Putamen (tissue), 1 donor: ENCODE measurements at regions not wholly inside any gene's neighbourhood (a gene's known extent, or its start where the extent isn't known, plus 50 kb on each side); places are given as distances from the start of the nearest gene placed in this dataset.
"Not testable (repeated sequence)": the region's sequence is repeated elsewhere in the genome, so short reads cannot be mapped to it uniquely, and the experiment has no call there.

Experiments
- DNase-seq: peaks from one replicate; pipeline ENCODE4 v3.0.0-alpha.2; 2016; ENCODE audit warnings: low spot score

DNA sequence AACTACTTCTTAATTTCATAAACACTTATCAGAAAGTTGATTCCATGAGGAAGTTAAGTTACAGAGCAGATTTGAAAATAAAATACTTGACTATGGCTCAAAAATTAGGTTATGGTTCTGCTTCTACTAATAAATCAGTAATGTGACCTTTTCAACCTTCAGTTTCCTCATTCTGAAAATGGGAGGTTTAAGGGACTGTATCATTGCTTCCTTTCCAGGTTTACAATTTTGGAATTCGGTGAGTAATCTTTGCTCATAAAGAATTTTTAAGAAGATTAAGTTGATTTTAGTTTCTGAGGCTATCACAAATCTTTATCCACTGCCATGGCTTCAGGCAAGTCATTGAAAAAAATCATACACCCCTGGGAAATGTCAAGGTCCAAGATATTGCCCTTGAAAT lies 1061.2 kb downstream of the DIPK2A start:
- no peak for DNase-seq

DNA sequence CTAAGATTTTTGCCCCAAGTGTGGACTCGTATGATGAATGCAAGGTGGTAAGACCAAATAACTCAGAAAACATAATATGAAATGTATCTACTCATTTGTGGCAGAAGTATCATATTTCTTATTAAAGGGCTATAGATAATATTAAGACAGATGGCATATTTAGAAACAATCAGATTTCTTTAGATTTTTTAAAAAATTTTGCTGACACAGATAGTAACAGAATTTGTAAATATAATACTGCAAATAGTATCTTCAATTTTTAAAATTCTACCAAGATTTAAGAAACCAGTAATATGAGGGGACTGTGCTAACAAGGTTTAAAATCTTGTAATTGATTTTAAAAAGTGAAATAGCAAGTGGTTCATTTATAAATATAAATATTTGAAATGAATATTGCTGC lies 1064.1 kb downstream of the DIPK2A start:
- no peak for DNase-seq

DNA sequence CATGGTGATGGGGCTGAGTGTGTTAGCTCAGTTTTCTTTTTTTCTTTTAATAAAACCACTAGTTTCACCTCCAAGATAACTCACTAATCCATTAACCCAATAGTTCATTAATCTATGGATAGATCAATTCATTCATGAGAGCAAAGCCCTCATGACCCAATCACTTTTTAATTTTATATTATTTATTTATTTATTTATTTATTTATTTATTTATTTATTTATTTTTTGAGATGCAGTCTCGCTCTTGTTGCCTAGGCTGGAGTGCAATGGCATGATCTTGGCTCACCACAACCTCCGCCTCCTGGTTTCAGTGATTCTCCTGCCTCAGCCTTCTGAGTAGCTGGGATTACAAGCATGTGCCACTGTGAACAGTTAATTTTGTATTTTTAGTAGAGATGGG lies 1082.4 kb downstream of the DIPK2A start:
- DNase-seq: not testable (repeated sequence)

GRCh38 chr3:145055375-145056076 lies 1083.9 kb downstream of the DIPK2A start:
- DNase-seq: no peak

DNA sequence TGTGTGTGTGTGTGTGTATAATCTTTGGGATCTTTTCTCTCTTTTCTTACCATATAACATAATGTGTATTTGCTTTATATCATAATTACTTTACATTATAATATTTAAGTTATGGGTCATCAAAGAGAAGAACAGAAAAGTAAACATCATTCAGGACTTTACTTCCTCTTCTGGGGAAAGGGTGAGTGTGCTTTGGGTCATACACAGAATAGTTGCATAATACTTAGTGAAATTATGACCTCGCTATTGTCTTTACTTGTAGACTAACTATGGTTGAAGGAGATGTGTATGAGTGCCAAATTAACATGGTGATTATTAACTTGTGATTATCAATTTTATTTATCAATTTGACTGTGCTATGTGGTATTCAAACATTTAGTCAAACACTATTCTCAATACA lies 1086.9 kb downstream of the DIPK2A start:
- DNase-seq: no peak

- no peak for DNase-seq
These were observed 1092.0 kb downstream of the DIPK2A start for GRCh38 chr3:145063616-145064015.

GRCh38 chr3:145070795-145071194 lies 1090.2 kb downstream of the PLOD2 start:
- DNase-seq: no peak

DNA sequence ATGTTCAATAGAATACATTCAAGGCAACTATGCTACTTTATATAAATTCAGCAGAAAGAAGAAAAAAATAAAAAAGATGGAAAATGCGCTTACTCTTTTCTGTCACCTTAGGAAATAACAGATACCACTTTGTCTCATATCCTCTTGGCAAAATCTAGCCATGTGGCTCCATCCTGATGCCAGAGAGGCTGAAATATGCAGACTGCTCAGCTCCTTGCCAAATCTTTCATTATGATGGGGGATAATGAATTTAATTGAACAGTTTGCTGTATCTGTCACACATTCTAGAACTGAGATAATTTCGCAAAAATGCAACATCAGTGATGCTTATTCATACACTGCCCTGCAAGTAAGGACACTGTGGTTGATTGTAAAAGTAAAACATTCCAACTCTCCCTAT lies 1081.5 kb downstream of the PLOD2 start:
- no peak for DNase-seq

- no peak for DNase-seq
These were observed 1073.9 kb downstream of the PLOD2 start for GRCh38 chr3:145087038-145087437.

- no peak for DNase-seq
These were observed 1072.1 kb downstream of the PLOD2 start for GRCh38 chr3:145088917-145089316.

DNA sequence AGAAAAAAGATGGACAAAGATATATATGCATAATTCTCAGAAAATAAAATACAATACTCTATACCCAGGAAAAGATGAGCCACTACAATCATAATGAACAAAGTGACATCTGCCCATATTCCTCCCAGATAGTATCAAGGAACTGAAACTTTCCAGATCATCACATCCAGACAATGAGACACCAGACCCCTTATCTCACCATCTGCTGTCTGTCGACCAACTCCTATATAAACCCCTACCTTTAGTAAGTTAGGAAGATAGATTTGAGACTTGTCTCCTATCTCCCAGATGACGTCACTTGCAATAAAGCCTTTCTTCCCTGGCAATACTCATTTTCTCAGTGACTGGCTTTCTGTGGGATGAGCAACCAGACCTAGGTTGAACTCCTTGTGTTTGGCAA lies 1071.6 kb downstream of the PLOD2 start:
- no peak for DNase-seq

DNA sequence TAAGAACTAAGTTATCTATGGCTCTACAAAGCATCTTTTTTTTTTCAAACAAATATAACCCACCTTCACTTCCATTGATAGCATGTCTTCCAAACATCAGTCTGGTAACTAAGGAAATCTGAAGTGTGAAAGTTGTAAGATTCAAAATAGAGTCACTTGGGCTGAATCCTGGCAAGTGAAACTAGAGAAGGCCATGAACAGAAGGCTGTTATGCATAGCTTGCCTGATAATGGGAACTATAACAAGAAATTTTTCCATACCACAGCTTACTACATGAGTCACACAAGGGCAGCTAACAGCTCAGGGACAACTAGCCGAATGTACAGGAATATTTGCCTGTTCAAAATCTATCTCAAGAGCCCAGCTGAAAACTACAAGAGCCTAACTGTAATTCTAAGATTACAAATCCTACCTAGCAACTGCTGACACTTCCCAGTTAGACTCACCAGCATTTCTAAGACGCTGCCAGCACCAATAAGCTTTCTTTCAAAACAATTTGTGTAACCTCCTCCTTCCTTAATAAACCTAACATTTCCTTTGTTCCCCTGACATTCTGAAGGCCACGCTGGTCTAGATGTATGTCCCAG lies 1066.5 kb downstream of the PLOD2 start:
- no peak for DNase-seq

DNA sequence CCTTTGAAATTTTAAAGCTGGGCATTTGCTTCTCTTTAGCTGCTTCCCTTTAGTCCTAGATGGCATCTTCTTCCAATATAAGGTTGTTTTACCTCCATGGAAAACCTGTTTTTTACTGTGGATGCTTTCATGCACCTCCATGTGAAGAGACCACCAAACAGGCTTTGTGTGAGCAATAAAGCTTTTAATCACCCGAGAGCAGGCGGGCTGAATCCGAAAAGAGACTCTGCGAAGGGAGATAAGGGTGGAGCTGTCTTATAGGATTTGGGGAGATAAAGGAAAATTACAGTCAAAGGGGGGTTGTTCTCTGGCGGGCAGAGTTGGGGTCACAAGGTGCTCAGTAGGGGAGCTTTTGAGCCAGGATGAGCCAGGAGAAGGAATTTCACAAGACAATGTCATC lies 1049.8 kb downstream of the PLOD2 start:
- not testable (repeated sequence) for DNase-seq

DNA sequence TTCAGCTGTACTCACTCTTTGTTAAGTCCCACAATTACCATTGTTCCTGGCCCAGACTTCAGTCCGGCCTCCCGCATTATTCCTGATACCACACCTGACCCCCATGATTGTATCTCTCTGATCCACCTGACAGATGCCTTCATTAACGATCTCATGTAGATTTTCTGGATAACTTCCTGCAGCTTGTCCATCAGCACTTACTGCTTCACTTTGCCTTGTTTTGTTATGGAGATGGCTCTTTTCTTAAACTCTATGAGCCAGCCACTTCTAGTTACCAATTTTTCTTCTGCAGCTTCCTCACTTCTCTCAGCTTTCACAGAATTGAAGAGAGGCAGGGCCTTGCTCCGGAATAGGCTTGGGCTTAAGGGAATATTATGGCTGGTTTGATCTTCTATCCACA lies 1044.2 kb downstream of the PLOD2 start:
- DNase-seq: no peak

- DNase-seq: no peak
These were observed 1042.7 kb downstream of the PLOD2 start for GRCh38 chr3:145118303-145118702.

GRCh38 chr3:145124900-145125678 lies 1035.9 kb downstream of the PLOD2 start:
- no peak for DNase-seq

DNA sequence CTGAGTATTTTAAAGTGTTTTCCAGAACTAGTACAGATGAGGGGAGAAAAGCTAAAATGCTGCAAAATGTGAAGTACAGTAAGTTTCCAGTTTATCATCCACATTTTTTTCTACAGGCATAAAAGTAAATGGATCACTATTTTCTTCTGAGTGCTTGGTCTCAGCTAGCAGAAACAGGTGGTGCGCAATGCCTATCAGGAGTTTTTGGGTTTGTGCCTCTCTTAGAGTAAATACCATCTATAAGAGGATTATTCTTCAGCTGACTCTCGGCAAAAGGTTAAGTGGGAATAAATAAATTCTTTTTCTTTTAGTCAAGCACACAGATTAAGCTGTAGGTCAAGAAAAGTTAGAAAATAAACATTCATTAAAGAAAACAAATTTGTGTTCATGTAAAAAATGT lies 1027.7 kb downstream of the PLOD2 start:
- DNase-seq: no peak

DNA sequence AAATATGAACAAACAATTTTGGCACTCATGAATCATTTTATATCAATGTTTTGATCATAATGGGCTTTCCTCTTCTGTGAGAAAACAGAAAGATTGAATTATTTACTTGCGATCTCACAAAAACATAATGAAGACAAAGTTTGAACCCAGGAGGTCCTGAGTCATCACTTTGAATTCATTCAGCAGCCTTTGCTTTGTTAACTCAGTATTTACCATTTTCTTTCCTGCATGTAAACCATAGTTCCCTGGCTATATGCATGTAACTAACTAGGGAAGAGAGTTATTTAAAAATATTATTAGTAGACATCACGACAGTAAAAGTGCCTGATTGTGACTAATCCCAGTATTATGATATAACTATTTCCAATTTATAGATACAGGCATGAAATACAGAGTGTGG lies 1026.2 kb downstream of the PLOD2 start:
- DNase-seq: no peak

DNA sequence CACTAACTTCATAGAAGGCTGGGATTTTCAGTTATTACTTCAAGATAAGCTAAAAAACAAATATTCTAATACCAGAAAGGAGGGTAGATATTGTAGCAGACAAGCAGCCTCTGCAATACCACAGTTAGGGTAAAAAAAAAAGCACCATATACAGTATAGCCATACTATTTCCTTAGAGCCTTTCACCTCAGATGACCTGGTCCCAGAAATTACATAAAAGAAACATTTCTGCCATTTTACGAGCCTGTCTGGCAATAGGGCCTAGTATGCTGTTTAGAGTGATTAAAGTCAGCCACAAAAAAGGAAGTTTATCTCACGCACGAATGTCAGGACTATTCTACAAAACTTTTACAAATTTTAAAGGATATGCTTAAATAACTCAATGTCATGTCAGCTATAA lies 1016.6 kb downstream of the PLOD2 start:
- no peak for DNase-seq

- DNase-seq: no peak
These were observed 1015.5 kb downstream of the PLOD2 start for GRCh38 chr3:145145461-145145860.

DNA sequence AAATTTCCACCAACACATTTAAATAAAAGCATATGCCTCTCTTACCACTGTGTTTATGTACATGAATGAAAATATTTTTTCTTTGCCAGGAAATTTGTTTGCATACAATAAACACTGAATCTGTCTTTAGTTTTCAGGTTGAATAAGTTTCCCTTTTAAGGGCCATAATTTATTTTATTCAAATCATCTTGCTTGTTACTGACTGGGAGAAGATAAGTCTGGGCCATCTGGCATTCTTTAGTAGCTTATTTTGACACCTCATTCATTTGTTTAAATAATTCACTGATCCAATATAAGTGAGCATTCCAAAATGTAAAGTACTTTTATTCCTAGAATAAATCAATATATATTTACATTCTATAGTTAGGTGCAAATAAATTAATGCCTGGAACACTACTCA lies 1001.3 kb downstream of the PLOD2 start:
- DNase-seq: no peak

DNA sequence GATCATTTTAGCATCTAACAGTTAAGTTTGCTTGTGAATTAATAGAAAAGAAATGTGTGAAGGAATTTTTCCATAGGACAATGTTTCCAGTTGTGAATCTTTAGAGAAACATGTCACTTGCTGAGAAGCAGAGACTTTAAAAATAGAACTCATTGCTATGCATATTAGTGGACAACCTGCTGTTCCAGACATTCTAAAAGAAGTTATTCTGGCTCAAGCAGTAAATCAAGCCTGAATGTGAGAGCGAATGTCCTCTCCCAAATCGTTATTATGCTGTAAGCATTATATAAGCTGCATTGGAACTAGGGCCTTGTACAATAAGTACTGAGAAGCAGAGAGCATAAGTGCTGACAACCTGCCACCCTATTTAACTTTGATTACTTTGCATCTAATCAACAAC lies 990.9 kb downstream of the PLOD2 start:
- no peak for DNase-seq

- no peak for DNase-seq
These were observed 985.4 kb downstream of the PLOD2 start for GRCh38 chr3:145175626-145176025.
